NCI-H1694 treated with DMSO at 0.1 percent for 48 hours (cell line): ENCODE measurements at regions not wholly inside any gene's neighbourhood (a gene's known extent, or its start where the extent isn't known, plus 50 kb on each side); places are given as distances from the start of the nearest gene placed in this dataset.
"Not testable (repeated sequence)": the region's sequence is repeated elsewhere in the genome, so short reads cannot be mapped to it uniquely, and the experiment has no call there.

Source experiments
- DNase-seq: peaks from one replicate; lab custom pipeline; 2025; lab: John Stamatoyannopoulos, UW

GRCh38 chr5:42949348-42950115, 90.6 kb downstream of the ANXA2R start:
- no peak for DNase-seq

GRCh38 chr5:42948961-42949347, 91.2 kb downstream of the ANXA2R start:
- no peak for DNase-seq

- no peak for DNase-seq
Measured at GRCh38 chr5:42944989-42945388, 95.1 kb downstream of the ANXA2R start.

- DNase-seq = no peak
Measured at GRCh38 chr5:42943931-42944631, 96.0 kb downstream of the ANXA2R start.

- DNase-seq = no peak
Measured at GRCh38 chr5:42940853-42941252, 99.3 kb downstream of the ANXA2R start.

- DNase-seq = not testable (repeated sequence)
Measured at GRCh38 chr5:42932011-42932410, 108.1 kb downstream of the ANXA2R start.

GRCh38 chr5:42931451-42931850, 108.7 kb downstream of the ANXA2R start:
- DNase-seq = not testable (repeated sequence)

- DNase-seq = no peak
Measured at GRCh38 chr5:42930934-42931333, 109.2 kb downstream of the ANXA2R start.

GRCh38 chr5:42929871-42930270, 110.2 kb downstream of the ANXA2R start:
- DNase-seq = no peak

- DNase-seq = no peak
Measured at GRCh38 chr5:42927730-42928129, 112.4 kb downstream of the ANXA2R start.

GRCh38 chr5:42924686-42925085, 113.0 kb upstream of the SELENOP start:
- DNase-seq = no peak

GRCh38 chr5:42924226-42924625, 112.5 kb upstream of the SELENOP start:
- no peak for DNase-seq

- DNase-seq = no peak
Measured at GRCh38 chr5:42923710-42924109, 112.0 kb upstream of the SELENOP start.

GRCh38 chr5:42919600-42919999, 107.9 kb upstream of the SELENOP start:
- DNase-seq = no peak

- no peak for DNase-seq
Measured at GRCh38 chr5:42915306-42915866, 103.7 kb upstream of the SELENOP start.

- peak; percentile 45 for DNase-seq
Measured at GRCh38 chr5:42912184-42912798, 100.6 kb upstream of the SELENOP start.

- peak; percentile 94 for DNase-seq
Measured at GRCh38 chr5:42908509-42909488, 97.1 kb upstream of the SELENOP start.

GRCh38 chr5:42908086-42908485, 96.4 kb upstream of the SELENOP start:
- DNase-seq = no peak

- DNase-seq = no peak
Measured at GRCh38 chr5:42905827-42906226, 94.1 kb upstream of the SELENOP start.

- DNase-seq = no peak
Measured at GRCh38 chr5:42900734-42901133, 89.0 kb upstream of the SELENOP start.

GRCh38 chr5:42898760-42899159, 87.1 kb upstream of the SELENOP start:
- DNase-seq = no peak

- DNase-seq = no peak
Measured at GRCh38 chr5:42896523-42896922, 84.8 kb upstream of the SELENOP start.
